DND-41 (cell line): ENCODE measurements at regions not wholly inside any gene's neighbourhood (a gene's known extent, or its start where the extent isn't known, plus 50 kb on each side); places are given as distances from the start of the nearest gene placed in this dataset.

Experiments used
- ATAC-seq: fragments of 200-7000 bp; cut with Tn5 transposase; 3 replicates; pipeline ENCODE4 v1.9.1; 2021; ENCODE audit warnings: low read depth; ENCODE audit not compliant: insufficient read depth
- DNase-seq: peaks from one replicate; pipeline ENCODE4 v3.0.0-alpha.2; 2020
- H2AFZ ChIP-seq: 2 replicates; pipeline ENCODE4 v1.6.0; 2012; ENCODE audit warnings: low read depth, low read length
- H3K27ac ChIP-seq: 2 replicates; pipeline ENCODE4 v1.5.1; 2012; ENCODE audit warnings: low read length, inconsistent platforms
- H3K27me3 ChIP-seq: fragments of 200-600 bp; sonication (generic); 2 replicates; pipeline ENCODE4 v1.6.0; 2012; ENCODE audit warnings: low read length, mild to moderate bottlenecking, inconsistent platforms; ENCODE audit not compliant: insufficient read depth, poor library complexity
- H3K36me3 ChIP-seq: 2 replicates; pipeline ENCODE4 v1.5.1; 2012; ENCODE audit warnings: low read length, inconsistent platforms; ENCODE audit not compliant: insufficient read depth
- H3K4me1 ChIP-seq: 2 replicates; pipeline ENCODE4 v1.5.1; 2012; ENCODE audit warnings: mild to moderate bottlenecking, low read length; ENCODE audit not compliant: insufficient read depth
- H3K4me2 ChIP-seq: 2 replicates; pipeline ENCODE4 v1.6.0; 2012; ENCODE audit warnings: mild to moderate bottlenecking, moderate library complexity, low read length, inconsistent platforms; ENCODE audit not compliant: insufficient read depth
- H3K4me3 ChIP-seq, 2 experiments: fragments of 200-600 bp in 1 of 2; shearing (Covaris generic) in 1 of 2; 2 replicates each; pipeline ENCODE4 v1.5.1; 2012 to 2016; ENCODE audit warnings: inconsistent platforms in 2 of 2, low read length in 2 of 2, mild to moderate bottlenecking in 2 of 2, low read depth in 1 of 2, moderate library complexity in 1 of 2
- H3K79me2 ChIP-seq: 2 replicates; pipeline ENCODE4 v1.6.0; 2012; ENCODE audit warnings: low read length, inconsistent platforms; ENCODE audit not compliant: insufficient read depth
- H3K9ac ChIP-seq: 2 replicates; pipeline ENCODE4 v1.6.0; 2012; ENCODE audit warnings: low read depth, mild to moderate bottlenecking, inconsistent platforms, low read length, moderate library complexity
- H3K9me3 ChIP-seq: 2 replicates; pipeline ENCODE4 v1.5.1; 2012; ENCODE audit warnings: low read length, moderate library complexity, mild to moderate bottlenecking, inconsistent platforms; ENCODE audit not compliant: insufficient read depth, severe bottlenecking
- H4K20me1 ChIP-seq: 2 replicates; pipeline ENCODE4 v1.6.0; 2012; ENCODE audit warnings: low read length; ENCODE audit not compliant: insufficient read depth
- CTCF ChIP-seq: IDR thresholded peaks from 2 replicates; pipeline ENCODE4 v1.5.1; 2012; ENCODE audit warnings: borderline replicate concordance, low read length, moderate library complexity, mild to moderate bottlenecking; ENCODE audit not compliant: poor library complexity, severe bottlenecking; ENCODE audit errors: extremely low read depth
- EZH2 ChIP-seq: IDR thresholded peaks from 3 replicates; pipeline ENCODE4 v1.6.1; 2012; ENCODE audit warnings: borderline replicate concordance, low read depth, mild to moderate bottlenecking, moderate library complexity, low read length, inconsistent platforms; ENCODE audit not compliant: severe bottlenecking

GRCh38 chr1:79726321-79726720 is 719.8 kb upstream of the ADGRL4 start:
- Histone ChIP-seq H3K9me3 (no peaks in the 10 kb centered on the region), H3K27ac (no peak overlapping the region), H2AFZ (no peak overlapping the region), H3K4me1 (no peaks in the 10 kb centered on the region), H3K27me3 (no peaks in the 10 kb centered on the region), H3K36me3 (no peaks in the 10 kb centered on the region), H3K4me3 (no peak overlapping the region), H3K4me2 (no peak overlapping the region), H3K9ac (no peak overlapping the region), H3K79me2 (no peaks in the 10 kb centered on the region), H4K20me1 (no peaks in the 10 kb centered on the region)
- ATAC-seq (no peak), DNase-seq (no peak)
- TF ChIP-seq EZH2 = no peak
- no peak for TF ChIP-seq CTCF

GRCh38 chr1:79716447-79716846 is 709.9 kb upstream of the ADGRL4 start:
- Histone ChIP-seq H3K27ac (no peak overlapping the region), H3K27me3 (no peaks in the 10 kb centered on the region), H3K4me1 (no peaks in the 10 kb centered on the region), H4K20me1 (no peaks in the 10 kb centered on the region), H3K4me2 (no peak overlapping the region), H2AFZ (no peak overlapping the region), H3K4me3 (no peak overlapping the region), H3K9me3 (no peaks in the 10 kb centered on the region), H3K79me2 (no peaks in the 10 kb centered on the region), H3K36me3 (no peaks in the 10 kb centered on the region), H3K9ac (no peak overlapping the region)
- ATAC-seq (no peak), DNase-seq (no peak)
- TF ChIP-seq EZH2 (no peak), CTCF (no peak)

GRCh38 chr1:79714664-79715063 is 708.1 kb upstream of the ADGRL4 start:
- Histone ChIP-seq H3K9me3 (no peaks in the 10 kb centered on the region), H3K4me2 (no peak overlapping the region)

More at GRCh38 chr1:79714664-79715063, 708.1 kb upstream of the ADGRL4 start:
- DNase-seq (no peak), ATAC-seq (no peak)
- no peak overlapping the region for H3K27ac ChIP-seq
- H4K20me1 ChIP-seq = no peaks in the 10 kb centered on the region
- H3K4me3 ChIP-seq = no peak overlapping the region
- TF ChIP-seq CTCF (no peak), EZH2 (no peak)
- no peak overlapping the region for H3K9ac ChIP-seq
- H3K27me3 ChIP-seq = no peaks in the 10 kb centered on the region
- no peaks in the 10 kb centered on the region for H3K79me2 ChIP-seq
- no peaks in the 10 kb centered on the region for H3K4me1 ChIP-seq
- H3K36me3 ChIP-seq = no peaks in the 10 kb centered on the region
- H2AFZ ChIP-seq = no peak overlapping the region
